Ovary (tissue), 3 donors: ENCODE measurements at regions not wholly inside any gene's neighbourhood (a gene's known extent, or its start where the extent isn't known, plus 50 kb on each side); places are given as distances from the start of the nearest gene placed in this dataset.

Source experiments
- CTCF ChIP-seq, 3 donors: fragments of 450-650 bp in 2 of 3; fragments of 200-600 bp in 1 of 3; IDR thresholded peaks; one replicate each; pipeline versions ENCODE4 v1.5.1 to v1.8.0; 2016 to 2022; ENCODE audit warnings: antibody characterized with exemption in 3 of 3, mild to moderate bottlenecking in 1 of 3
- EP300 ChIP-seq: sonication (generic); formaldehyde crosslinking; IDR thresholded peaks from one replicate; pipeline ENCODE4 v1.6.1; 2017; ENCODE audit warnings: antibody characterized with exemption
- donor health status: DM: no; HTN: no; CAD: no.

- TF ChIP-seq CTCF (IDR thresholded peaks at IDR 0.05) (no peak), EP300 (no peak)
Measured at GRCh38 chr1:199160521-199161318, 521.9 kb downstream of the PTPRC start.
